Spleen (tissue), 11 donors: ENCODE measurements at regions not wholly inside any gene's neighbourhood (a gene's known extent, or its start where the extent isn't known, plus 50 kb on each side); places are given as distances from the start of the nearest gene placed in this dataset.

ENCODE experiments used
- DNase-seq: peaks from one replicate; pipeline ENCODE4 v3.0.0-alpha.2; 2020
- H3K27ac ChIP-seq, 8 donors: fragments of 200-600 bp; sonication (generic) in 7 of 8; 1 replicate in 4 of 8; 2 replicates in 4 of 8; pipeline versions ENCODE4 v1.5.0 to v1.8.0; 2016 to 2021; ENCODE audit warnings: inconsistent platforms in 4 of 8, mild to moderate bottlenecking in 4 of 8, moderate library complexity in 1 of 8
- H3K27me3 ChIP-seq, 7 donors: fragments of 200-600 bp; sonication (generic) in 6 of 7; replicated peaks in 1 of 7; 1 replicate in 4 of 7; 2 replicates in 3 of 7; pipeline versions ENCODE4 v1.5.0 to v1.8.0; 2016 to 2021; ENCODE audit warnings: inconsistent platforms in 3 of 7, mild to moderate bottlenecking in 1 of 7
- H3K36me3 ChIP-seq, 6 donors: fragments of 200-600 bp; sonication (generic) in 5 of 6; 1 replicate in 4 of 6; 2 replicates in 2 of 6; pipeline versions ENCODE4 v1.5.0 to v1.8.0; 2016 to 2021; ENCODE audit warnings: inconsistent platforms in 2 of 6
- H3K4me1 ChIP-seq, 6 donors: fragments of 200-600 bp; sonication (generic) in 5 of 6; 1 replicate in 3 of 6; 2 replicates in 3 of 6; pipeline versions ENCODE4 v1.5.0 to v1.8.0; 2016 to 2021; ENCODE audit warnings: inconsistent platforms in 3 of 6
- H3K4me3 ChIP-seq, 8 donors: fragments of 200-600 bp; sonication (generic) in 7 of 8; 1 replicate in 4 of 8; 2 replicates in 4 of 8; pipeline versions ENCODE4 v1.5.0 to v1.8.0; 2016 to 2021; ENCODE audit warnings: inconsistent platforms in 4 of 8, mild to moderate bottlenecking in 4 of 8, moderate library complexity in 2 of 8
- H3K9me3 ChIP-seq, 8 donors: fragments of 200-600 bp; sonication (generic) in 7 of 8; 1 replicate in 4 of 8; 2 replicates in 4 of 8; pipeline versions ENCODE4 v1.5.0 to v1.8.0; 2016 to 2021; ENCODE audit warnings: inconsistent platforms in 4 of 8
- CTCF ChIP-seq, 11 experiments: fragments of 200-600 bp in 7 of 11; fragments of 450-650 bp in 4 of 11; sonication (generic) in 4 of 11; IDR thresholded peaks in 8 of 11; conservative IDR thresholded peaks in 3 of 11; 1 replicate in 7 of 11; 2 replicates in 4 of 11; pipeline versions ENCODE4 v1.4.0 to v1.8.0; 2016 to 2021; ENCODE audit warnings: antibody characterized with exemption in 11 of 11, inconsistent platforms in 4 of 11, mild to moderate bottlenecking in 1 of 11
- POLR2A ChIP-seq, 3 donors: fragments of 450-650 bp; IDR thresholded peaks; one replicate each; pipeline ENCODE4 v1.5.1; 2017; ENCODE audit warnings: antibody characterized with exemption in 3 of 3, mild to moderate bottlenecking in 1 of 3
- POLR2AphosphoS5 ChIP-seq, 3 donors: sonication (generic); formaldehyde crosslinking; IDR thresholded peaks; one replicate each; pipeline ENCODE4 v1.5.1; 2017; ENCODE audit warnings: antibody characterized with exemption in 3 of 3
- WGBS, 5 donors: extraction: QIAGEN DNeasy Blood & Tissue Kit in 3 of 5; methylation state at CpG; one replicate each; pipeline versions ENCODE4 v1.1.5 to v1.1.7; 2013 to 2018; 5-methylcytosine and 5-hydroxymethylcytosine counted together
- intact Hi-C: fragments of 100-400 bp; cut with DNase I; formaldehyde crosslinking; loops from one replicate; pipeline ENCODE4 v1.15.0; 2023; ENCODE audit warnings: low total_unique reads
- donor health status: healthy with polysubstance abuse.
- donor health status: DM: no; HTN: no; CAD: no; lungs with moderate emphysema.
- donor health status: DM: no; HTN: no; CAD: no.
- donor health status: Bipolar disorder and iron deficiency.
- donor health status: healthy.
- donor health status: DM: no; HTN: no; CAD: no.
- donor health status: DM: yes; HTN: yes; CAD: no.

- no peak overlapping the region for H3K4me3 ChIP-seq
- intact Hi-C loops = no loop called here
- no peak for TF ChIP-seq POLR2A (IDR thresholded peaks at IDR 0.05)
- TF ChIP-seq CTCF (IDR thresholded peaks at IDR 0.05 in 8 of 11, conservative IDR thresholded peaks at IDR 0.05 in 3 of 11) = no peak
- no peak for TF ChIP-seq POLR2AphosphoS5 (IDR thresholded peaks at IDR 0.05)
- 74 to 85% (median 77%) methylated on average over 3 of the region's 3 CpGs for WGBS, 5 donors
- no peak overlapping the region for H3K27ac ChIP-seq
- no peaks in the 10 kb centered on the region for H3K36me3 ChIP-seq
- no peaks in the 10 kb centered on the region for H3K4me1 ChIP-seq
- H3K27me3 ChIP-seq = no peaks in the 10 kb centered on the region
- peaks cover 0 to 9% (median 3%) of the 10 kb centered on the region in 8 donors for H3K9me3 ChIP-seq
- no peak for DNase-seq
Measured at GRCh38 chr5:144577676-144578075, 407.0 kb downstream of the KCTD16 start.

GRCh38 chr5:144575736-144576135, 405.1 kb downstream of the KCTD16 start:
- no peak for TF ChIP-seq POLR2A (IDR thresholded peaks at IDR 0.05)
- TF ChIP-seq CTCF (IDR thresholded peaks at IDR 0.05 in 8 of 11, conservative IDR thresholded peaks at IDR 0.05 in 3 of 11) = no peak
- no peak for TF ChIP-seq POLR2AphosphoS5 (IDR thresholded peaks at IDR 0.05)
- no peak for DNase-seq
- intact Hi-C loops = no loop called here
- Histone ChIP-seq H3K4me3 (no peak overlapping the region), H3K9me3 (peaks cover 0 to 16% (median 7%) of the 10 kb centered on the region in 8 donors), H3K4me1 (no peaks in the 10 kb centered on the region), H3K27ac (no peak overlapping the region), H3K36me3 (no peaks in the 10 kb centered on the region), H3K27me3 (no peaks in the 10 kb centered on the region)
- 84 to 91% (median 90%) methylated on average over 1 of the region's 1 CpG for WGBS, 5 donors

- Histone ChIP-seq H3K27me3 (no peaks in the 10 kb centered on the region), H3K4me1 (no peaks in the 10 kb centered on the region), H3K27ac (no peak overlapping the region), H3K36me3 (no peaks in the 10 kb centered on the region), H3K4me3 (no peak overlapping the region), H3K9me3 (peaks cover 0 to 52% (median 42%) of the 10 kb centered on the region in 8 donors)
- WGBS, 5 donors = 63 to 79% (median 69%) methylated on average over 2 of the region's 2 CpGs
- no peak for TF ChIP-seq POLR2AphosphoS5 (IDR thresholded peaks at IDR 0.05)
- TF ChIP-seq CTCF (IDR thresholded peaks at IDR 0.05 in 8 of 11, conservative IDR thresholded peaks at IDR 0.05 in 3 of 11) = no peak
- no peak for TF ChIP-seq POLR2A (IDR thresholded peaks at IDR 0.05)
- intact Hi-C loops = no loop called here
- DNase-seq = no peak
Measured at GRCh38 chr5:144567421-144567780, 396.7 kb downstream of the KCTD16 start.

GRCh38 chr5:144566747-144567420, 396.2 kb downstream of the KCTD16 start:
- no peaks in the 10 kb centered on the region for H3K27me3 ChIP-seq
- peaks cover 0 to 52% (median 42%) of the 10 kb centered on the region in 8 donors for H3K9me3 ChIP-seq
- H3K27ac ChIP-seq = no peak overlapping the region
- intact Hi-C loops = no loop called here
- 74 to 93% (median 81%) methylated on average over 3 of the region's 3 CpGs for WGBS, 5 donors
- H3K36me3 ChIP-seq = no peaks in the 10 kb centered on the region
- TF ChIP-seq CTCF (IDR thresholded peaks at IDR 0.05 in 8 of 11, conservative IDR thresholded peaks at IDR 0.05 in 3 of 11) = no peak
- no peak for TF ChIP-seq POLR2A (IDR thresholded peaks at IDR 0.05)
- no peak for TF ChIP-seq POLR2AphosphoS5 (IDR thresholded peaks at IDR 0.05)
- no peak for DNase-seq
- H3K4me3 ChIP-seq = no peak overlapping the region
- no peaks in the 10 kb centered on the region for H3K4me1 ChIP-seq
